Loucy (cell line): ENCODE measurements at regions not wholly inside any gene's neighbourhood (a gene's known extent, or its start where the extent isn't known, plus 50 kb on each side); places are given as distances from the start of the nearest gene placed in this dataset.

Experiments used
- EZH2phosphoT487 ChIP-seq: fragments of 200-600 bp; IDR thresholded peaks from 2 replicates; pipeline ENCODE4 v1.6.1; 2018; ENCODE audit warnings: antibody characterized with exemption, mild to moderate bottlenecking, moderate library complexity, borderline replicate concordance
- TF ChIP-seq, protein P1 (sequence below): fragments of 200-600 bp; sonication (generic); conservative IDR thresholded peaks from 2 replicates; pipeline ENCODE4 v1.5.1; 2014; ENCODE audit warnings: mild to moderate bottlenecking, antibody characterized with exemption, low read length

- TF ChIP-seq, protein P1, sequence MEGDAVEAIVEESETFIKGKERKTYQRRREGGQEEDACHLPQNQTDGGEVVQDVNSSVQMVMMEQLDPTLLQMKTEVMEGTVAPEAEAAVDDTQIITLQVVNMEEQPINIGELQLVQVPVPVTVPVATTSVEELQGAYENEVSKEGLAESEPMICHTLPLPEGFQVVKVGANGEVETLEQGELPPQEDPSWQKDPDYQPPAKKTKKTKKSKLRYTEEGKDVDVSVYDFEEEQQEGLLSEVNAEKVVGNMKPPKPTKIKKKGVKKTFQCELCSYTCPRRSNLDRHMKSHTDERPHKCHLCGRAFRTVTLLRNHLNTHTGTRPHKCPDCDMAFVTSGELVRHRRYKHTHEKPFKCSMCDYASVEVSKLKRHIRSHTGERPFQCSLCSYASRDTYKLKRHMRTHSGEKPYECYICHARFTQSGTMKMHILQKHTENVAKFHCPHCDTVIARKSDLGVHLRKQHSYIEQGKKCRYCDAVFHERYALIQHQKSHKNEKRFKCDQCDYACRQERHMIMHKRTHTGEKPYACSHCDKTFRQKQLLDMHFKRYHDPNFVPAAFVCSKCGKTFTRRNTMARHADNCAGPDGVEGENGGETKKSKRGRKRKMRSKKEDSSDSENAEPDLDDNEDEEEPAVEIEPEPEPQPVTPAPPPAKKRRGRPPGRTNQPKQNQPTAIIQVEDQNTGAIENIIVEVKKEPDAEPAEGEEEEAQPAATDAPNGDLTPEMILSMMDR: no peak
- no peak for TF ChIP-seq EZH2phosphoT487
These were observed 320.8 kb upstream of the INTU start for GRCh38 chr4:127311924-127312323.
